Endothelial cell of umbilical vein (primary cell): ENCODE measurements at regions not wholly inside any gene's neighbourhood (a gene's known extent, or its start where the extent isn't known, plus 50 kb on each side); places are given as distances from the start of the nearest gene placed in this dataset.

Source experiments
- BruUV-seq: library from RNA; stranded (reverse); fragments of 400-500 nt; replicated peaks from 2 replicates; lab custom pipeline; 2021; lab: Mats Ljungman, UMichigan
- CTCF ChIA-PET: fragments of 300-600, 350-600 bp; sonication (Branson Sonifier 250); formaldehyde crosslinking; loops from one replicate; lab custom pipeline; 2021; ENCODE audit warnings: antibody characterized with exemption, inconsistent platforms; lab: Charles Lee
- POLR2A ChIA-PET: fragments of 300-600, 350-600 bp; sonication (Branson Sonifier 250); formaldehyde crosslinking; loops from one replicate; lab custom pipeline; 2021; ENCODE audit warnings: antibody characterized with exemption, inconsistent platforms; lab: Charles Lee
- DNase-seq: peaks from one replicate; pipeline ENCODE4 v3.0.0-alpha.2; 2011; ENCODE audit warnings: low read depth, low spot score
- FAIRE-seq: peaks from 2 replicates; lab custom pipeline; 2011; peaks lifted over from hg19 to GRCh38; lab: Jason Lieb, UNC
- H2AFZ ChIP-seq: 2 replicates; pipeline ENCODE4 v1.6.0; 2012; ENCODE audit warnings: low read depth, low read length, control low read depth, inconsistent platforms
- H3K27ac ChIP-seq: 2 replicates; pipeline ENCODE4 v1.5.1; 2011; ENCODE audit warnings: low read depth, mild to moderate bottlenecking, control low read depth, low read length, moderate library complexity; ENCODE audit not compliant: insufficient read depth
- H3K27me3 ChIP-seq, 2 experiments: 2 replicates each; pipeline versions ENCODE4 v1.6.0 to v1.6.1; 2011; ENCODE audit warnings: low read length in 2 of 2, mixed read lengths in 1 of 2; ENCODE audit not compliant: control insufficient read depth in 2 of 2, insufficient read depth in 2 of 2
- H3K36me3 ChIP-seq, 2 experiments: 2 replicates in 1 of 2; 3 replicates in 1 of 2; pipeline ENCODE4 v1.5.1; 2011; ENCODE audit warnings: low read length in 2 of 2, mild to moderate bottlenecking in 1 of 2, moderate library complexity in 1 of 2; ENCODE audit not compliant: control insufficient read depth in 2 of 2, insufficient read depth in 2 of 2; ENCODE audit errors: extremely low read depth in 1 of 2
- H3K4me1 ChIP-seq: 3 replicates; pipeline ENCODE4 v1.5.1; 2011; ENCODE audit warnings: mild to moderate bottlenecking, low read length; ENCODE audit not compliant: control insufficient read depth, insufficient read depth; ENCODE audit errors: extremely low read depth
- H3K4me2 ChIP-seq: 2 replicates; pipeline ENCODE4 v1.6.1; 2011; ENCODE audit warnings: low read length, control low read depth, mixed read lengths; ENCODE audit not compliant: insufficient read depth
- H3K4me3 ChIP-seq, 3 experiments: fragments of 200-600 bp in 1 of 3; sonication (generic), shearing (Covaris generic) in 1 of 3; replicated peaks in 1 of 3; 2 replicates each; pipeline ENCODE4 v1.5.1; 2011 to 2016; ENCODE audit warnings: control low read depth in 3 of 3, low read length in 3 of 3, mild to moderate bottlenecking in 2 of 3, inconsistent platforms in 1 of 3, low read depth in 1 of 3, moderate library complexity in 1 of 3; ENCODE audit not compliant: insufficient read depth in 1 of 3
- H3K79me2 ChIP-seq: 2 replicates; pipeline ENCODE4 v1.6.0; 2012; ENCODE audit warnings: low read length, inconsistent platforms; ENCODE audit not compliant: control insufficient read depth, insufficient read depth
- H3K9ac ChIP-seq: replicated peaks from 2 replicates; pipeline ENCODE3; 2011; ENCODE audit warnings: low read length, control low read depth; ENCODE audit not compliant: insufficient read depth; ENCODE audit errors: extremely low read depth
- H3K9me1 ChIP-seq: replicated peaks from 3 replicates; pipeline ENCODE4 v1.6.0; 2011; ENCODE audit warnings: mild to moderate bottlenecking, low read length; ENCODE audit not compliant: control insufficient read depth, insufficient read depth; ENCODE audit errors: extremely low read depth
- H3K9me3 ChIP-seq: replicated peaks from 2 replicates; pipeline ENCODE4 v1.5.1; 2012; ENCODE audit warnings: low read length, inconsistent platforms; ENCODE audit not compliant: control insufficient read depth, insufficient read depth
- H4K20me1 ChIP-seq: replicated peaks from 2 replicates; pipeline ENCODE3; 2011; ENCODE audit warnings: mild to moderate bottlenecking, low read length; ENCODE audit not compliant: control insufficient read depth, insufficient read depth; ENCODE audit errors: extremely low read depth
- EZH2 ChIP-seq: IDR thresholded peaks from 2 replicates; pipeline ENCODE4 v1.6.1; 2012; ENCODE audit warnings: borderline replicate concordance, low read depth, mild to moderate bottlenecking, moderate library complexity, low read length, inconsistent platforms; ENCODE audit not compliant: severe bottlenecking
- FOS ChIP-seq: IDR thresholded peaks from 2 replicates; pipeline ENCODE4 v1.6.1; 2011; ENCODE audit warnings: mild to moderate bottlenecking, low read length, moderate library complexity, borderline replicate concordance; ENCODE audit not compliant: insufficient read depth
- GATA2 ChIP-seq: IDR thresholded peaks from 2 replicates; pipeline ENCODE4 v1.7.0; 2011; ENCODE audit warnings: low read depth, mild to moderate bottlenecking, moderate library complexity, mixed read lengths, low read length; ENCODE audit not compliant: insufficient read length, insufficient read depth
- JUN ChIP-seq: IDR thresholded peaks from 2 replicates; pipeline ENCODE4 v1.6.1; 2011; ENCODE audit warnings: borderline replicate concordance, low read depth; ENCODE audit not compliant: insufficient read length, insufficient read depth
- MYC ChIP-seq: IDR thresholded peaks from one replicate; pipeline ENCODE4 v1.6.1; 2011; ENCODE audit warnings: mild to moderate bottlenecking, low read depth, low read length
- POLR2A ChIP-seq: IDR thresholded peaks from 2 replicates; pipeline ENCODE4 v1.6.1; 2012; ENCODE audit warnings: low read depth, mild to moderate bottlenecking, control low read depth, low read length
- POLR2AphosphoS5 ChIP-seq: IDR thresholded peaks from 2 replicates; pipeline ENCODE4 v1.6.1; 2012; ENCODE audit warnings: low read depth, mild to moderate bottlenecking, control low read depth, low read length, moderate library complexity; ENCODE audit not compliant: insufficient read depth
- dilution Hi-C: fragments of 300-500 bp; cut with MboI; formaldehyde crosslinking; loops from one replicate; pipeline ENCODE4 v1.15.0; 2019; ENCODE audit warnings: low sequenced_read_pairs; ENCODE audit not compliant: extremely low pct_ligation_motif_present
- intact Hi-C: fragments of 100-400 bp; cut with micrococcal nuclease; formaldehyde crosslinking; loops from one replicate; pipeline ENCODE4 v1.10.0; 2022
- TF ChIP-seq, protein P1 (sequence below), 2 donors: IDR thresholded peaks; 1 replicate in 1 of 2; 2 replicates in 1 of 2; pipeline ENCODE4 v1.5.1; 2011; ENCODE audit warnings: low read length in 2 of 2, mild to moderate bottlenecking in 2 of 2, moderate library complexity in 2 of 2, control low read depth in 1 of 2, inconsistent platforms in 1 of 2, low read depth in 1 of 2; ENCODE audit not compliant: insufficient read depth in 1 of 2; ENCODE audit errors: extremely low read depth in 1 of 2
- TF ChIP-seq, protein P2 (sequence below): IDR thresholded peaks from 2 replicates; pipeline ENCODE4 v1.6.1; 2011; ENCODE audit not compliant: insufficient read depth, insufficient read length

DNA sequence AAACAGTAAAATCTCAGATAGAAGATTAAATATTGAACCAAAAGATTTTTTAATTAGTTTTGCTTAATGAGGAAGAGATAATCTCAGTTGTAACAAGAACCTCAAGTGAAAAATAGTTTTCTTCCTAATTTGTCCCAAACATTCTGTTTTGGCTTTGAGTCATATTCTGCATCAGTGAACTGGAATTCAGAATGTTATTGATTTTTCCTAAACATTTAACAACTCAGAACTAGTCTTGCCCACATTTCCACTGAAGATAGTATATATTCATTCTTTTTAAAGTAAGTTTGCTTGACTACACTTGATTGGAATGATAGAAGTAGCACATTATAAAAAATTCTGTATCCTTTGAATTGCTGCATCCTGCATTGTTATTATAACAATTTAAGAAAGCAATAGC lies 85.7 kb upstream of the UGP2 start:
- no peaks in the 10 kb centered on the region for H3K36me3 ChIP-seq
- no TSS peak for BruUV-seq
- no peaks in the 10 kb centered on the region for H4K20me1 ChIP-seq
- dilution Hi-C loops, result no loop called here
- no peak overlapping the region for H3K27ac ChIP-seq
- TF ChIP-seq GATA2 (no peak), POLR2AphosphoS5 (no peak), MYC (no peak), EZH2 (no peak)
- TF ChIP-seq, protein P1, sequence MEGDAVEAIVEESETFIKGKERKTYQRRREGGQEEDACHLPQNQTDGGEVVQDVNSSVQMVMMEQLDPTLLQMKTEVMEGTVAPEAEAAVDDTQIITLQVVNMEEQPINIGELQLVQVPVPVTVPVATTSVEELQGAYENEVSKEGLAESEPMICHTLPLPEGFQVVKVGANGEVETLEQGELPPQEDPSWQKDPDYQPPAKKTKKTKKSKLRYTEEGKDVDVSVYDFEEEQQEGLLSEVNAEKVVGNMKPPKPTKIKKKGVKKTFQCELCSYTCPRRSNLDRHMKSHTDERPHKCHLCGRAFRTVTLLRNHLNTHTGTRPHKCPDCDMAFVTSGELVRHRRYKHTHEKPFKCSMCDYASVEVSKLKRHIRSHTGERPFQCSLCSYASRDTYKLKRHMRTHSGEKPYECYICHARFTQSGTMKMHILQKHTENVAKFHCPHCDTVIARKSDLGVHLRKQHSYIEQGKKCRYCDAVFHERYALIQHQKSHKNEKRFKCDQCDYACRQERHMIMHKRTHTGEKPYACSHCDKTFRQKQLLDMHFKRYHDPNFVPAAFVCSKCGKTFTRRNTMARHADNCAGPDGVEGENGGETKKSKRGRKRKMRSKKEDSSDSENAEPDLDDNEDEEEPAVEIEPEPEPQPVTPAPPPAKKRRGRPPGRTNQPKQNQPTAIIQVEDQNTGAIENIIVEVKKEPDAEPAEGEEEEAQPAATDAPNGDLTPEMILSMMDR (IDR thresholded peaks at IDR 0.05; ENCODE audit: extremely low read depth in 1 of 2, insufficient read depth in 1 of 2, low read depth in 1 of 2, low read length in 2 of 2), result no peak
- no peak overlapping the region for H3K4me3 ChIP-seq
- DNase-seq (no peak), FAIRE-seq (no peak)
- no peaks in the 10 kb centered on the region for H3K4me1 ChIP-seq
- no peaks in the 10 kb centered on the region for H3K79me2 ChIP-seq
- no peaks in the 10 kb centered on the region for H3K9me3 ChIP-seq
- CTCF ChIA-PET, result no interaction called here
- intact Hi-C loops, result no loop called here
- H3K9ac ChIP-seq, result no peak overlapping the region
- POLR2A ChIA-PET, result no interaction called here
- H3K9me1 ChIP-seq, result no peaks in the 10 kb centered on the region
- H3K27me3 ChIP-seq, result no peaks in the 10 kb centered on the region
- no peak overlapping the region for H2AFZ ChIP-seq
- H3K4me2 ChIP-seq, result no peak overlapping the region

DNA sequence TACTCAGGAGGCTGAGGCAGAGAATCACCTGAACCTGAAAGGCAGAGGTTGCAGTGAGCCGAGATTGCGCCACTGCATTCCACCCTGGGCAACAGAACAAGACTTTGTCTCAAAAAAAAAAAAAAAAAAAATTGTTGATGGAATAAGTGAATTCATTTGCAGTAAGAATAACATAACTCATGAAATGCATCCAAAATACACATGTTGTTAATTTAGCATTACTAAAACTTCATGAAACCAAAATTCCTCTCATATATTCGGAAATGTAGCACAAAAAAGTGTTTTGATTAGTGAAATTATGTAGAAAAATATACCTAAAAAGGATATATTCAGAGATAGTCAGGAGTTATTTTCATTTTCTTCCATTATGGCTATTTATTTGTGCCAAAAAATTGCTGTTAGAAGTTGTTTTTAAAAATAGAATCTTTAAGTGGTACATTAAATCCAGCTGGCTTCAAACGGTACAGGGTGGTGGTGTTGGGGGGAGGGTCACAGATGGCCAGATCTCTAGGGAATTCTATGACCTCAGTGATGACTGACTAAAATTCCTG lies 78.2 kb upstream of the UGP2 start:
- Histone ChIP-seq H3K27me3 (no peaks in the 10 kb centered on the region), H3K36me3 (no peaks in the 10 kb centered on the region), H3K9ac (no peak overlapping the region), H3K9me3 (no peaks in the 10 kb centered on the region), H3K4me3 (no peak overlapping the region), H3K9me1 (no peaks in the 10 kb centered on the region), H3K79me2 (no peaks in the 10 kb centered on the region), H3K27ac (no peak overlapping the region), H2AFZ (no peak overlapping the region), H3K4me1 (no peaks in the 10 kb centered on the region), H3K4me2 (no peak overlapping the region), H4K20me1 (no peaks in the 10 kb centered on the region)
- no peak for FAIRE-seq
- dilution Hi-C loops (no loop called here), intact Hi-C loops (no loop called here)
- DNase-seq, result no peak
- ChIA-PET CTCF (no interaction called here), POLR2A (no interaction called here)
- TF ChIP-seq, protein P2, sequence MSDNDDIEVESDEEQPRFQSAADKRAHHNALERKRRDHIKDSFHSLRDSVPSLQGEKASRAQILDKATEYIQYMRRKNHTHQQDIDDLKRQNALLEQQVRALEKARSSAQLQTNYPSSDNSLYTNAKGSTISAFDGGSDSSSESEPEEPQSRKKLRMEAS, result no peak
- TF ChIP-seq EZH2, result no peak
- TF ChIP-seq, protein P1 (IDR thresholded peaks at IDR 0.05; ENCODE audit: extremely low read depth in 1 of 2, insufficient read depth in 1 of 2, low read depth in 1 of 2, low read length in 2 of 2), result no peak
- no peak for TF ChIP-seq POLR2A
- TF ChIP-seq GATA2, result no peak
- TF ChIP-seq POLR2AphosphoS5, result no peak
- TF ChIP-seq JUN, result no peak
- no peak for TF ChIP-seq FOS
- BruUV-seq, result no TSS peak
